Suprapubic skin (tissue), 4 donors: ENCODE measurements at regions not wholly inside any gene's neighbourhood (a gene's known extent, or its start where the extent isn't known, plus 50 kb on each side); places are given as distances from the start of the nearest gene placed in this dataset.

ENCODE experiments used
- CTCF ChIP-seq, 2 donors: fragments of 200-600 bp in 1 of 2; fragments of 450-650 bp in 1 of 2; sonication (generic) in 1 of 2; IDR thresholded peaks; one replicate each; pipeline ENCODE4 v1.5.1; 2016 to 2019; ENCODE audit warnings: antibody characterized with exemption in 2 of 2, mild to moderate bottlenecking in 1 of 2, moderate library complexity in 1 of 2
- POLR2A ChIP-seq, 2 donors: fragments of 450-650 bp; IDR thresholded peaks; one replicate each; pipeline ENCODE4 v1.6.1; 2017; ENCODE audit warnings: antibody characterized with exemption in 2 of 2, mild to moderate bottlenecking in 2 of 2, moderate library complexity in 2 of 2
- POLR2AphosphoS5 ChIP-seq, 3 donors: sonication (generic); formaldehyde crosslinking; IDR thresholded peaks; one replicate each; pipeline ENCODE4 v1.6.1; 2017; ENCODE audit warnings: antibody characterized with exemption in 3 of 3

- TF ChIP-seq POLR2AphosphoS5 (IDR thresholded peaks at IDR 0.05) (no peak), CTCF (IDR thresholded peaks at IDR 0.05) (no peak), POLR2A (IDR thresholded peaks at IDR 0.05) (no peak)
These were observed 1001.3 kb upstream of the ADGRL2 start for GRCh38 chr1:80799457-80799856.
